ENCODE measurements at regions not wholly inside any gene's neighbourhood (a gene's known extent, or its start where the extent isn't known, plus 50 kb on each side); places are given as distances from the start of the nearest gene placed in this dataset.
"Not testable (repeated sequence)": the region's sequence is repeated elsewhere in the genome, so short reads cannot be mapped to it uniquely, and the experiment has no call there.

DNA sequence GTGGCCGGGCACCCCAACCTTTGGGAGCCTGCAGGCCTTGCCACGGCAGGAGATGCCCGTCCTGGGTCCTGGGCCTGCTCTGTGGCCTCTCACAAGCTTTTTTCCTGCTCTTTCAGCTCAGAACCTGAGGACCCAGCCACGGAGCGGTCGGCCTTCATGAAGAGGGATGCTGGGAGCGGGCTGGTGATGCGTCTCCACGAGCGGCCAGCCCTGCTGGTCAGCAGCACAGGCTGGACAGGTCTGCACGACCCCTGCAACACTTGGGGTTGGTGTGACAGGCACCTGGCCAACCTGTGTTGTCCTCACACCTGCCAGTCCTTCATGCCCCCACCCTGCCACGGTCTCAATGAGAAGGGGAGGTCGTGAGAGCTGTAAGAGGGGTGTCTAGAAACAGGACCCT, 170.0 kb downstream of the ADRA2C start:
- Histone ChIP-seq H3K27me3 (replicated peaks; ENCODE audit: insufficient read depth) (no peaks in the 10 kb centered on the region), H3K36me3 (no peaks in the 10 kb centered on the region), H3K27ac (no peak overlapping the region), H3K9me3 (no peaks in the 10 kb centered on the region), H3K4me3 (no peak overlapping the region), H3K4me1 (ENCODE audit: control insufficient read depth in 1 of 2, low read depth in 2 of 2) (no peaks in the 10 kb centered on the region)
- ATAC-seq (ENCODE audit: insufficient number of reproducible peaks, low FRiP score, low read depth) (no peak), DNase-seq (ENCODE audit: low spot score) (no peak)
- TF ChIP-seq, protein P1, sequence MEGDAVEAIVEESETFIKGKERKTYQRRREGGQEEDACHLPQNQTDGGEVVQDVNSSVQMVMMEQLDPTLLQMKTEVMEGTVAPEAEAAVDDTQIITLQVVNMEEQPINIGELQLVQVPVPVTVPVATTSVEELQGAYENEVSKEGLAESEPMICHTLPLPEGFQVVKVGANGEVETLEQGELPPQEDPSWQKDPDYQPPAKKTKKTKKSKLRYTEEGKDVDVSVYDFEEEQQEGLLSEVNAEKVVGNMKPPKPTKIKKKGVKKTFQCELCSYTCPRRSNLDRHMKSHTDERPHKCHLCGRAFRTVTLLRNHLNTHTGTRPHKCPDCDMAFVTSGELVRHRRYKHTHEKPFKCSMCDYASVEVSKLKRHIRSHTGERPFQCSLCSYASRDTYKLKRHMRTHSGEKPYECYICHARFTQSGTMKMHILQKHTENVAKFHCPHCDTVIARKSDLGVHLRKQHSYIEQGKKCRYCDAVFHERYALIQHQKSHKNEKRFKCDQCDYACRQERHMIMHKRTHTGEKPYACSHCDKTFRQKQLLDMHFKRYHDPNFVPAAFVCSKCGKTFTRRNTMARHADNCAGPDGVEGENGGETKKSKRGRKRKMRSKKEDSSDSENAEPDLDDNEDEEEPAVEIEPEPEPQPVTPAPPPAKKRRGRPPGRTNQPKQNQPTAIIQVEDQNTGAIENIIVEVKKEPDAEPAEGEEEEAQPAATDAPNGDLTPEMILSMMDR (IDR thresholded peaks at IDR 0.05) = no peak

DNA sequence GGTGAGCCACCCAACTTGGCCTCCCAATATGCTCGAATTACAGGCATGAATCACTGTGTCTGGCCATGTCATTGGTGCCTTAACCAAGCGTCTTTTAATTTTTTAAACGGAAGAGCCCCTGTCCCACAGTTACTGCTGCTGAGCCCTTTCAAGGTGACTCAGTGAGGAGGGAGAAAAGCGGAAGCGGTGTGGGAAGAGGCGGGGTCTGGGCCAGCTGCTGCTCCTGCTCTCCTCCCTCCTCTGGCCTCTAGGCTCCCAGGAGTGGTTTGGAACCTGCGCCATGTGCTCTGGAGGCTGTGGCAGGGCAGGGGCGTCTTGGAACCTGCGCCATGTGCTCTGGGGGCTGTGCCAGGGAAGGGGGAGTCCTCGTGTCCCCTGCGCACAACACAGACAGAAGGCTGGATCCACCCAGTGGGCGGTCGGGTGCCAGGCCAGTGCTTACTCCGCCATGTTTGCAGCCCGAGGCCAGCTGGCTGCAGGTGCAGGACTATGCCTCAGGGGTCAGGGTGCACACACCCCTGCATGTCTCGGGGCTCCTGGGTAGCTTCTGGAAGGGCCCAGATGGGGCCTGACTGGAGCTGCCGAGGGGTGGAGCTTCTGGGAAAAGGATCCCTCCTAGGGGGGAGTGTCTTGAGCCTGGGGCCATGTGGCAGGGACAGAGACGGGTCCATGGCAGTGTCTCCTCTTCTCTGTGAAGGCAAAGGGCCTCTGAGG, 171.8 kb downstream of the ADRA2C start:
- ATAC-seq (ENCODE audit: insufficient number of reproducible peaks, low FRiP score, low read depth); H3K9me3 ChIP-seq; DNase-seq (ENCODE audit: low spot score); H3K27ac ChIP-seq; H3K27me3 ChIP-seq (replicated peaks; ENCODE audit: insufficient read depth); H3K4me1 ChIP-seq (ENCODE audit: control insufficient read depth in 1 of 2, low read depth in 2 of 2); H3K4me3 ChIP-seq; H3K36me3 ChIP-seq: not testable (repeated sequence)

DNA sequence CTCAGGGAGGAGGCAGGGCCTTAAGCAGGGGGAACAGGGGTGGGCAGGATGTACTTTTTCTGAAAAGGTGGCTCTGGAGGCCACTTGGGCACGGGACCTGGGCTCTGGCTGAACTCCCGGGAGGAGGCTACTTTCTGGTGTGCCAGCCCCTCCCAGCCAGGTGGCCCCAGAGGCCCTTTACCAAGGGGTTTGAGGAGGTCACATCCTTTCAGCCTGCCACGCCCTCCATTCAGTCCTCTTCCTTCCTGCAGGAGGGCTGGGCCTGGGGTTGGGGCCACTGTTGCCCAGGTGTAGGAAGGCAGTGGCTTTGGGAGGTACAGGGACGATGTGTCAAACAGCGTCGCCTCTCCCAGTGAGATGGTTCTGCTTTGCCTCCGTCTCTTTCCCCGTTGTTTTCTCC, 172.5 kb downstream of the ADRA2C start:
- H3K27me3 ChIP-seq (replicated peaks; ENCODE audit: insufficient read depth); H3K9me3 ChIP-seq; H3K4me3 ChIP-seq; ATAC-seq (ENCODE audit: insufficient number of reproducible peaks, low FRiP score, low read depth); DNase-seq (ENCODE audit: low spot score); H3K36me3 ChIP-seq; H3K27ac ChIP-seq; H3K4me1 ChIP-seq (ENCODE audit: control insufficient read depth in 1 of 2, low read depth in 2 of 2): not testable (repeated sequence)

DNA sequence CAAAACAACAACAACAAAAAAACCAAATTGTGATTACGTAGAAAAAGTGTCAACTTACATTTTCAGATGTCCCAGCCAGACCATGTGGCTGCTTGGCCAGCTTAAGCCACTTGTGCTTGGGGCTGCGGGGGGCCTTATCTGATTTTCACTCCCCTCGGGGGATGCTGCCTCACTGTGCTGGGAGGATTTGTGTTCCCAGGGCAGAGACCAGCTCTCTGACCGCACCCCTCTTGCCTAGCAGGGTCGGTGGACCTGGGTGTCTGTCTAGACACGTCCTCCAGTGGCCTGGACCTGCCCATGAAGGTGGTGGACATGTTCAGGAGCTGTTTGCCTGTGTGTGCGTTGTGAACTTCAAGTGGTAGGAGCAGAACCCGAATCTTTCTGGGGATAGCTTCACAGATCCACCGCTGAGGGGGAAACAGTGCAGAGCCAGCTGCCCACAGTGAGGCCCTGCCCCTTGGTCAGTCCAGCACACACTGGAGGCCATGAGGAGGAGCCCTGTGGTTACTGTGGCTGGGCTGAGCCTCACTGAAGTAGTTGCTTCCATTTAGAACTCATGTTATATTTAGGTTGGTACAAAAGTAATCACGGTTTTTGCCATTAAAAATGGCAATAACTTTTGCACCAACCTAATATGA, 173.9 kb downstream of the ADRA2C start:
- not testable (repeated sequence) for H3K36me3 ChIP-seq; H3K4me3 ChIP-seq; H3K9me3 ChIP-seq; ATAC-seq (ENCODE audit: insufficient number of reproducible peaks, low FRiP score, low read depth); H3K27me3 ChIP-seq (replicated peaks; ENCODE audit: insufficient read depth); H3K4me1 ChIP-seq (ENCODE audit: control insufficient read depth in 1 of 2, low read depth in 2 of 2); DNase-seq (ENCODE audit: low spot score); H3K27ac ChIP-seq

DNA sequence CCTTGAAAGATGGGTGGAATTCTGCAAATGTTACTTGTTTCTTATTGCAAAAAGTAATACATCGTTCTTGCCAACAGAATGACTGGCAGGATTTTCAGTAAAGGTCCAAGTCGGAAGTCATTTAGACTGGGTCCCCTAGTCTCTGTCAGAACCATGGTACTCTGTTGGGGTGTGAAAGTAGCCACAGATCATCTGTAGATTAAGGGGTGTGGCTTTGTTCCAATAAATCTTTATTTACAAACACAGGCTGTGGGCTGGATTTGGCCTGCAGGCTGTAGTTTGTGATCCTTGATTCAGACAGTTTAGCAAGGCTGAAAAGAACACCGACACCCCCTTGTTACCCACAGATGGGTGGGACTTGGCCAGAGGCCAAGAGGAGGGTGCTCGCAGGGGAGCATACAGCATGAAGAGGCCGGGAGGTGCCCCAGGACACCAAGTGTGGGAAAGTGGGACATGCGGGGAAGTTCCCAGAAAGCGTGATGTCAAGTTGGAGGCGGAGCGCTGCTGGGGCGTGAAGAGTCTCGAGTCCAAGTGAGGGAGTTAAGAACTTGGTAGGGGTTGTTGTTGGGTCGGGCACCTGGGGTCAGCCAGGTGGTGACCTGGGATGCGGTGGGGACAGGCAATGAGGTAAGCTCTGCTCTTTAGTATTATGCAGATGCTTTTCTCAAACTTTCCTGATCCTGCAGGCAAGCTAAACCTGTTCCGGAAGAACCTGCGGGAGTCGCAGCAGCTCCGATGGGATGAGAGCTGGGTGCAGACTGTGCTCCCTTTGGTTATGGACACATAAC, 175.7 kb downstream of the ADRA2C start:
- not testable (repeated sequence) for H3K9me3 ChIP-seq; H3K36me3 ChIP-seq; DNase-seq (ENCODE audit: low spot score); H3K27me3 ChIP-seq (replicated peaks; ENCODE audit: insufficient read depth); ATAC-seq (ENCODE audit: insufficient number of reproducible peaks, low FRiP score, low read depth); H3K27ac ChIP-seq; H3K4me1 ChIP-seq (ENCODE audit: control insufficient read depth in 1 of 2, low read depth in 2 of 2); H3K4me3 ChIP-seq

DNA sequence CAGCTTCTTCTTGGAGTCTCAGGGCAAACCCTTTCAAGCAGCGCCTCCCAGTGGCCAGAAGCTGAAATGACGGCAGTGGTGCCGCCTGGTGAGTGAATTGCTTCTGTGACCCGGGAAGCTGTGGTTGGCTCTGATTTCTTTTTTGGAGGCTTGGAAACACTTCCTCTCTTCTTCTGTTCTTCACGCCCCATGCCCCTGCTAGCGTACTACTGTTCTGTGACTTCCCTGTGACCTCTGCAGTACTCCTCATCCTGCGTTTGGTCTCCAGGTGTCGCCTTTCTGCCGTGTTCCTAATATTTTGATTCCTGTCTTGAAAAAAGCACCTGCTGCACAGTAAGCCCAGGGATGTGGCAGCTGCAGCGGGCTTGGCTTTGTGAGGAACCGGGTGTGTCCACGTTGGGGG, 176.4 kb downstream of the ADRA2C start:
- not testable (repeated sequence) for H3K4me3 ChIP-seq; H3K9me3 ChIP-seq; DNase-seq (ENCODE audit: low spot score); H3K27ac ChIP-seq; H3K4me1 ChIP-seq (ENCODE audit: control insufficient read depth in 1 of 2, low read depth in 2 of 2); H3K36me3 ChIP-seq; ATAC-seq (ENCODE audit: insufficient number of reproducible peaks, low FRiP score, low read depth); H3K27me3 ChIP-seq (replicated peaks; ENCODE audit: insufficient read depth)
- TF ChIP-seq, protein P1 (IDR thresholded peaks at IDR 0.05) = peak; percentile 71

DNA sequence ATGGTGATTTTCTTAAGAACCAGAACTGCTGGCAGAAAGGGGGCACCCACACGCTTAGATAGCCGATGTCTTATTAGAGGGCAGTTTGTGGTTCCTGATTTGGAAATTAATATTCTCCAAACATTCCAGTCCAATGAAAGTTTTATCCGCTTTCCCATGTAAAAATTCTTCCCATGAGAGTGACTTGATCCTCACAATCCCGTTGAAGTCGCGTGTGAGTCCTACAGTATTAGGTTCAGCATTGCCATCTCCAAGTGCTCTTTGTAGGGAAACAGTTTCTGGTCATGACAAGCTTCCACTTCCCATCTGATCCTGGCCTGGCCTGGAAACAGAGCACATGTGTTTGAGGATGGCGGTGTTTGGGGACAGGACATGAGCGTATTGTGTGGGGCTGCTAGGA, 176.9 kb downstream of the ADRA2C start:
- not testable (repeated sequence) for H3K27ac ChIP-seq; DNase-seq (ENCODE audit: low spot score); H3K4me1 ChIP-seq (ENCODE audit: control insufficient read depth in 1 of 2, low read depth in 2 of 2); H3K9me3 ChIP-seq; H3K27me3 ChIP-seq (replicated peaks; ENCODE audit: insufficient read depth); ATAC-seq (ENCODE audit: insufficient number of reproducible peaks, low FRiP score, low read depth); H3K36me3 ChIP-seq; H3K4me3 ChIP-seq
